H1 (cell line): ENCODE measurements at regions not wholly inside any gene's neighbourhood (a gene's known extent, or its start where the extent isn't known, plus 50 kb on each side); places are given as distances from the start of the nearest gene placed in this dataset.

ENCODE experiments used
- CTCF ChIA-PET: fragments of 300-600 bp; sonication (Branson Sonifier 250); formaldehyde crosslinking; loops from one replicate; lab custom pipeline; 2021; ENCODE audit not compliant: partially characterized antibody; lab: Charles Lee
- POLR2A ChIA-PET: fragments of 300-600 bp; sonication (Branson Sonifier 250); formaldehyde crosslinking; loops from one replicate; lab custom pipeline; 2021; ENCODE audit warnings: inconsistent platforms; ENCODE audit not compliant: partially characterized antibody; lab: Charles Lee
- DNase-seq, 2 experiments: peaks; one replicate each; pipeline versions ENCODE4 v3.0.0 to v3.0.0-alpha.2; 2010 to 2022; ENCODE audit warnings: low spot score in 2 of 2, low read depth in 1 of 2, mixed read lengths in 1 of 2
- FAIRE-seq: peaks from 2 replicates; lab custom pipeline; 2011; peaks lifted over from hg19 to GRCh38; lab: Jason Lieb, UNC
- H2AFZ ChIP-seq: 2 replicates; pipeline ENCODE4 v1.8.1; 2012; ENCODE audit warnings: low read length, inconsistent platforms
- H2AK5ac ChIP-seq: 2 replicates; pipeline ENCODE4 v1.6.1; 2013; ENCODE audit warnings: low read depth, low read length
- H2BK120ac ChIP-seq: replicated peaks from 2 replicates; pipeline ENCODE3; 2013; ENCODE audit warnings: low read depth, low read length, inconsistent platforms
- H2BK12ac ChIP-seq: 2 replicates; pipeline ENCODE4 v1.6.1; 2013; ENCODE audit warnings: low read depth, low read length
- H2BK15ac ChIP-seq: 2 replicates; pipeline ENCODE4 v1.6.1; 2013; ENCODE audit warnings: low read length
- H2BK20ac ChIP-seq: 2 replicates; pipeline ENCODE4 v1.6.1; 2013; ENCODE audit warnings: low read length
- H2BK5ac ChIP-seq: 2 replicates; pipeline ENCODE4 v1.6.1; 2013; ENCODE audit warnings: low read depth, low read length
- H3K14ac ChIP-seq: 2 replicates; pipeline ENCODE4 v1.6.1; 2013; ENCODE audit warnings: inconsistent platforms; ENCODE audit not compliant: insufficient read length
- H3K18ac ChIP-seq: 2 replicates; pipeline ENCODE4 v1.6.1; 2013; ENCODE audit warnings: low read length; ENCODE audit errors: extremely low read depth
- H3K23ac ChIP-seq: 2 replicates; pipeline ENCODE4 v1.6.1; 2013; ENCODE audit warnings: inconsistent platforms; ENCODE audit not compliant: insufficient read length
- H3K23me2 ChIP-seq: 2 replicates; pipeline ENCODE4 v1.6.1; 2013; ENCODE audit warnings: low read depth, low read length
- H3K27ac ChIP-seq: 2 replicates; pipeline ENCODE4 v1.6.1; 2011; ENCODE audit warnings: low read depth, low read length, inconsistent platforms
- H3K27me3 ChIP-seq, 4 experiments: replicated peaks in 1 of 4; 1 replicate in 1 of 4; 2 replicates in 3 of 4; pipeline versions ENCODE4 v1.6.1 to v1.8.1; 2011 to 2013; ENCODE audit warnings: low read length in 3 of 4, mild to moderate bottlenecking in 3 of 4, inconsistent platforms in 2 of 4, mixed read lengths in 2 of 4, moderate library complexity in 1 of 4; ENCODE audit not compliant: control insufficient read depth in 3 of 4, insufficient read depth in 3 of 4; ENCODE audit errors: extremely low read depth in 1 of 4
- H3K36me3 ChIP-seq, 4 experiments: 2 replicates each; pipeline versions ENCODE4 v1.6.1 to v1.8.1; 2011 to 2013; ENCODE audit warnings: mild to moderate bottlenecking in 4 of 4, low read length in 3 of 4, moderate library complexity in 2 of 4, control low read depth in 1 of 4, inconsistent platforms in 1 of 4; ENCODE audit not compliant: insufficient read depth in 4 of 4, control insufficient read depth in 2 of 4
- H3K4ac ChIP-seq: replicated peaks from 2 replicates; pipeline ENCODE3; 2013; ENCODE audit warnings: low read length, low read depth, mixed read lengths, inconsistent platforms; ENCODE audit not compliant: insufficient read length
- H3K4me1 ChIP-seq, 4 experiments: replicated peaks in 1 of 4; 1 replicate in 1 of 4; 2 replicates in 3 of 4; pipeline versions ENCODE4 v1.6.1 to v1.8.1; 2011 to 2013; ENCODE audit warnings: low read length in 3 of 4, inconsistent platforms in 2 of 4, mixed read lengths in 1 of 4; ENCODE audit not compliant: insufficient read depth in 4 of 4, control insufficient read depth in 3 of 4
- H3K4me2 ChIP-seq, 2 experiments: 2 replicates each; pipeline versions ENCODE4 v1.6.1 to v1.8.1; 2011 to 2013; ENCODE audit warnings: low read depth in 2 of 2, low read length in 2 of 2, control low read depth in 1 of 2, inconsistent platforms in 1 of 2, mild to moderate bottlenecking in 1 of 2; ENCODE audit not compliant: insufficient read depth in 1 of 2
- H3K4me3 ChIP-seq, 4 experiments: fragments of 200-600, 300-600 bp in 1 of 4; sonication (generic), shearing (Covaris generic), sonication (Bioruptor Twin) in 1 of 4; 2 replicates each; pipeline versions ENCODE4 v1.5.1 to v1.8.1; 2011 to 2016; ENCODE audit warnings: low read length in 4 of 4, low read depth in 3 of 4, control low read depth in 2 of 4, inconsistent platforms in 2 of 4, mild to moderate bottlenecking in 2 of 4, mixed read lengths in 1 of 4, moderate library complexity in 1 of 4; ENCODE audit not compliant: insufficient read depth in 2 of 4; ENCODE audit errors: extremely low read depth in 1 of 4
- H3K56ac ChIP-seq: replicated peaks from 2 replicates; pipeline ENCODE3; 2013; ENCODE audit warnings: low read depth, mild to moderate bottlenecking, mixed read lengths, low read length, inconsistent platforms; ENCODE audit not compliant: insufficient read length
- H3K79me1 ChIP-seq: 2 replicates; pipeline ENCODE4 v1.6.1; 2013; ENCODE audit warnings: low read depth, low read length, control low read depth
- H3K79me2 ChIP-seq, 2 experiments: 2 replicates each; pipeline versions ENCODE4 v1.6.1 to v1.8.1; 2012 to 2013; ENCODE audit warnings: low read length in 2 of 2, mild to moderate bottlenecking in 2 of 2, inconsistent platforms in 1 of 2; ENCODE audit not compliant: insufficient read depth in 2 of 2, control insufficient read depth in 1 of 2
- H3K9ac ChIP-seq, 4 experiments: replicated peaks in 1 of 4; 1 replicate in 1 of 4; 2 replicates in 3 of 4; pipeline versions ENCODE4 v1.6.1 to v1.8.1; 2011 to 2013; ENCODE audit warnings: low read depth in 3 of 4, low read length in 3 of 4, control low read depth in 2 of 4, mild to moderate bottlenecking in 2 of 4, moderate library complexity in 2 of 4, inconsistent platforms in 1 of 4; ENCODE audit errors: extremely low read depth in 1 of 4
- H3K9me3 ChIP-seq, 2 experiments: 2 replicates each; pipeline versions ENCODE4 v1.6.1 to v1.8.1; 2012 to 2013; ENCODE audit warnings: mild to moderate bottlenecking in 2 of 2, moderate library complexity in 2 of 2, control low read depth in 1 of 2, inconsistent platforms in 1 of 2, low read depth in 1 of 2, low read length in 1 of 2, mixed read lengths in 1 of 2; ENCODE audit not compliant: insufficient read depth in 2 of 2
- H4K20me1 ChIP-seq, 2 experiments: replicated peaks in 1 of 2; 2 replicates each; pipeline versions ENCODE3 to v1.8.1; 2011 to 2013; ENCODE audit warnings: inconsistent platforms in 2 of 2, low read length in 2 of 2, mild to moderate bottlenecking in 1 of 2; ENCODE audit not compliant: insufficient read depth in 2 of 2, control insufficient read depth in 1 of 2
- H4K5ac ChIP-seq: 2 replicates; pipeline ENCODE4 v1.6.1; 2013; ENCODE audit warnings: low read length, low read depth, mixed read lengths, inconsistent platforms; ENCODE audit not compliant: insufficient read length
- H4K8ac ChIP-seq: 2 replicates; pipeline ENCODE4 v1.8.0; 2013; ENCODE audit warnings: mild to moderate bottlenecking, moderate library complexity, low read length, inconsistent platforms; ENCODE audit not compliant: insufficient read depth; ENCODE audit errors: extremely low read depth
- H4K91ac ChIP-seq: replicated peaks from 2 replicates; pipeline ENCODE3; 2013; ENCODE audit warnings: low read length, mixed read lengths, inconsistent platforms; ENCODE audit not compliant: insufficient read length
- EZH2 ChIP-seq: fragments of 200-600 bp; sonication (generic); IDR thresholded peaks from 2 replicates; pipeline ENCODE4 v1.7.1; 2012; ENCODE audit warnings: low read depth, mild to moderate bottlenecking, moderate library complexity, low read length, inconsistent platforms; ENCODE audit not compliant: severe bottlenecking
- MAFK ChIP-seq: IDR thresholded peaks from 2 replicates; pipeline ENCODE4 v1.6.1; 2012; ENCODE audit warnings: low read depth, mild to moderate bottlenecking, improper control_type of control experiment, low read length
- POU5F1 ChIP-seq: IDR thresholded peaks from 2 replicates; pipeline ENCODE4 v1.6.1; 2011; ENCODE audit warnings: low read depth, mild to moderate bottlenecking, low read length, moderate library complexity
- WGBS, 2 experiments: shearing (Covaris generic) in 1 of 2; methylation state at CpG; one replicate each; pipeline versions ENCODE4 v1.1.6 to v1.1.7; 2013 to 2015; ENCODE audit warnings: low lambda C conversion rate in 2 of 2, mixed read lengths in 2 of 2, inconsistent platforms in 1 of 2, low coverage in 1 of 2, missing lambda C conversion rate in 1 of 2; ENCODE audit not compliant: insufficient replicate concordance in 2 of 2, insufficient coverage in 1 of 2, insufficient read length in 1 of 2; ENCODE audit errors: extremely low coverage in 1 of 2, missing lambda C conversion rate in 1 of 2; 5-methylcytosine and 5-hydroxymethylcytosine counted together

GRCh38 chr1:73756817-73757216 lies 441.2 kb downstream of the LRRIQ3 start:
- H3K4ac ChIP-seq, result no peak overlapping the region
- H2BK12ac ChIP-seq, result no peak overlapping the region
- no peaks in the 10 kb centered on the region for H3K27me3 ChIP-seq
- no peaks in the 10 kb centered on the region for H3K4me1 ChIP-seq
- H3K14ac ChIP-seq, result no peak overlapping the region
- no peak overlapping the region for H2BK20ac ChIP-seq
- 92% methylated on average over 2 of the region's 2 CpGs; no CpG with 5 or more reads in 1 of the 2 experiments for WGBS, 2 experiments
- H4K20me1 ChIP-seq, result no peaks in the 10 kb centered on the region
- no peak overlapping the region for H4K91ac ChIP-seq
- H3K4me3 ChIP-seq, result no peak overlapping the region
- no peak overlapping the region for H2BK120ac ChIP-seq
- H3K79me1 ChIP-seq, result no peaks in the 10 kb centered on the region
- no peak overlapping the region for H3K4me2 ChIP-seq
- ChIA-PET CTCF (no interaction called here), POLR2A (no interaction called here)
- TF ChIP-seq MAFK (0 out of 2 replicates have a peak, but pooled peaks have one; percentile 16), POU5F1 (no peak), EZH2 (no peak)
- H3K56ac ChIP-seq, result no peak overlapping the region
- H3K23me2 ChIP-seq, result no peaks in the 10 kb centered on the region
- H3K27ac ChIP-seq, result no peak overlapping the region
- no peak overlapping the region for H4K5ac ChIP-seq
- H2AK5ac ChIP-seq, result no peak overlapping the region
- FAIRE-seq (no peak), DNase-seq (no peak)
- no peaks in the 10 kb centered on the region for H3K79me2 ChIP-seq
- H2AFZ ChIP-seq, result no peak overlapping the region
- H3K18ac ChIP-seq, result no peak overlapping the region
- H3K9ac ChIP-seq, result no peak overlapping the region
- H3K36me3 ChIP-seq, result no peaks in the 10 kb centered on the region
- H2BK5ac ChIP-seq, result no peak overlapping the region
- H4K8ac ChIP-seq, result no peak overlapping the region
- H3K23ac ChIP-seq, result no peak overlapping the region
- no peaks in the 10 kb centered on the region for H3K9me3 ChIP-seq
- no peak overlapping the region for H2BK15ac ChIP-seq
